ENCODE measurements at regions not wholly inside any gene's neighbourhood (a gene's known extent, or its start where the extent isn't known, plus 50 kb on each side); places are given as distances from the start of the nearest gene placed in this dataset.

- TF ChIP-seq AFF4 (CRISPR knock-in tag; IDR thresholded peaks at IDR 0.05) (no peak), MAFF (IDR thresholded peaks at IDR 0.05; ENCODE audit: low read length) (peak; percentile 12; the same call in 1 of the 2 replicates), MAFG (tag; conservative IDR thresholded peaks at IDR 0.05) (0 out of 2 replicates have a peak, but pooled peaks have one; percentile 14), ZNF384 (IDR thresholded peaks at IDR 0.05; ENCODE audit: low read depth, low read length) (no peak), ZBTB17 (CRISPR knock-in tag; IDR thresholded peaks at IDR 0.05) (no peak), RBM17 (IDR thresholded peaks at IDR 0.05; ENCODE audit: borderline replicate concordance, low read depth, low read length) (no peak), ZNF263 (CRISPR knock-in tag; IDR thresholded peaks at IDR 0.05; ENCODE audit: borderline replicate concordance) (no peak), TFAM (CRISPR knock-in tag; conservative IDR thresholded peaks at IDR 0.05) (no peak), IFI16 (CRISPR knock-in tag; IDR thresholded peaks at IDR 0.05) (no peak), THRAP3 (IDR thresholded peaks at IDR 0.05; ENCODE audit: borderline replicate concordance) (no peak), CEBPZ (IDR thresholded peaks at IDR 0.05; ENCODE audit: borderline replicate concordance, low read depth, low read length) (no peak), BDP1 (IDR thresholded peaks at IDR 0.05; ENCODE audit: insufficient read depth, insufficient read length) (no peak)
- TF ChIP-seq, protein P1, sequence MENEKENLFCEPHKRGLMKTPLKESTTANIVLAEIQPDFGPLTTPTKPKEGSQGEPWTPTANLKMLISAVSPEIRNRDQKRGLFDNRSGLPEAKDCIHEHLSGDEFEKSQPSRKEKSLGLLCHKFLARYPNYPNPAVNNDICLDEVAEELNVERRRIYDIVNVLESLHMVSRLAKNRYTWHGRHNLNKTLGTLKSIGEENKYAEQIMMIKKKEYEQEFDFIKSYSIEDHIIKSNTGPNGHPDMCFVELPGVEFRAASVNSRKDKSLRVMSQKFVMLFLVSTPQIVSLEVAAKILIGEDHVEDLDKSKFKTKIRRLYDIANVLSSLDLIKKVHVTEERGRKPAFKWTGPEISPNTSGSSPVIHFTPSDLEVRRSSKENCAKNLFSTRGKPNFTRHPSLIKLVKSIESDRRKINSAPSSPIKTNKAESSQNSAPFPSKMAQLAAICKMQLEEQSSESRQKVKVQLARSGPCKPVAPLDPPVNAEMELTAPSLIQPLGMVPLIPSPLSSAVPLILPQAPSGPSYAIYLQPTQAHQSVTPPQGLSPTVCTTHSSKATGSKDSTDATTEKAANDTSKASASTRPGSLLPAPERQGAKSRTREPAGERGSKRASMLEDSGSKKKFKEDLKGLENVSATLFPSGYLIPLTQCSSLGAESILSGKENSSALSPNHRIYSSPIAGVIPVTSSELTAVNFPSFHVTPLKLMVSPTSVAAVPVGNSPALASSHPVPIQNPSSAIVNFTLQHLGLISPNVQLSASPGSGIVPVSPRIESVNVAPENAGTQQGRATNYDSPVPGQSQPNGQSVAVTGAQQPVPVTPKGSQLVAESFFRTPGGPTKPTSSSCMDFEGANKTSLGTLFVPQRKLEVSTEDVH (IDR thresholded peaks at IDR 0.05; ENCODE audit: low read depth, partially characterized antibody): no peak
- TF ChIP-seq, protein P2, sequence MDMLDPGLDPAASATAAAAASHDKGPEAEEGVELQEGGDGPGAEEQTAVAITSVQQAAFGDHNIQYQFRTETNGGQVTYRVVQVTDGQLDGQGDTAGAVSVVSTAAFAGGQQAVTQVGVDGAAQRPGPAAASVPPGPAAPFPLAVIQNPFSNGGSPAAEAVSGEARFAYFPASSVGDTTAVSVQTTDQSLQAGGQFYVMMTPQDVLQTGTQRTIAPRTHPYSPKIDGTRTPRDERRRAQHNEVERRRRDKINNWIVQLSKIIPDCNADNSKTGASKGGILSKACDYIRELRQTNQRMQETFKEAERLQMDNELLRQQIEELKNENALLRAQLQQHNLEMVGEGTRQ (CRISPR knock-in tag; IDR thresholded peaks at IDR 0.05): no peak
- TF ChIP-seq, protein P3, sequence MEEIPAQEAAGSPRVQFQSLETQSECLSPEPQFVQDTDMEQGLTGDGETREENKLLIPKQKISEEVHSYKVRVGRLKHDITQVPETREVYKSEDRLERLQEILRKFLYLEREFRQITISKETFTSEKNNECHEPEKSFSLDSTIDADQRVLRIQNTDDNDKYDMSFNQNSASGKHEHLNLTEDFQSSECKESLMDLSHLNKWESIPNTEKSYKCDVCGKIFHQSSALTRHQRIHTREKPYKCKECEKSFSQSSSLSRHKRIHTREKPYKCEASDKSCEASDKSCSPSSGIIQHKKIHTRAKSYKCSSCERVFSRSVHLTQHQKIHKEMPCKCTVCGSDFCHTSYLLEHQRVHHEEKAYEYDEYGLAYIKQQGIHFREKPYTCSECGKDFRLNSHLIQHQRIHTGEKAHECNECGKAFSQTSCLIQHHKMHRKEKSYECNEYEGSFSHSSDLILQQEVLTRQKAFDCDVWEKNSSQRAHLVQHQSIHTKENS (CRISPR knock-in tag; IDR thresholded peaks at IDR 0.05): no peak
Observed at GRCh38 chr12:46944088-46944487, 118.3 kb upstream of the SLC38A4 start (continued).

Measured in K562 (cell line).